ENCODE measurements at regions not wholly inside any gene's neighbourhood (a gene's known extent, or its start where the extent isn't known, plus 50 kb on each side); places are given as distances from the start of the nearest gene placed in this dataset.
"Not testable (repeated sequence)": the region's sequence is repeated elsewhere in the genome, so short reads cannot be mapped to it uniquely, and the experiment has no call there.

DNA sequence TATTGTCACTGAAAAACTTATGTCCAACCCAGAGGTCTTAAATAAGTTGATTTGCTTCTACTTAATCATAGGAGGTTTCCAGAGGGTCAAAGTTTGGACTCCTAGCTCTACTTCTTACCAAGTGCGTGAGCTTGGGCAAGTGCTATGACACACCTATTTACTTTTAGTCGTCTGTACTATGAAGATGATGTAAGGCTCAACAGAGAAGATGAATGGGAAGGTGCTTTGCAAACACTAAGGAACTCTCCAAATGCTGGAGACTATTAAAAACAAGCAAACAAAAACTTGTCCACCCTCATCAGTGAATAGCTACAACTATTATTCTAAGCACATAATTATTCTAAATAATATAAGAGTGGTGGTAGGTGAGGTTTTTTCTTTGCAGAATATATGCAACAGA, 232.3 kb upstream of the USP24 start:
- no peak for DNase-seq (ENCODE audit: low read depth)

DNA sequence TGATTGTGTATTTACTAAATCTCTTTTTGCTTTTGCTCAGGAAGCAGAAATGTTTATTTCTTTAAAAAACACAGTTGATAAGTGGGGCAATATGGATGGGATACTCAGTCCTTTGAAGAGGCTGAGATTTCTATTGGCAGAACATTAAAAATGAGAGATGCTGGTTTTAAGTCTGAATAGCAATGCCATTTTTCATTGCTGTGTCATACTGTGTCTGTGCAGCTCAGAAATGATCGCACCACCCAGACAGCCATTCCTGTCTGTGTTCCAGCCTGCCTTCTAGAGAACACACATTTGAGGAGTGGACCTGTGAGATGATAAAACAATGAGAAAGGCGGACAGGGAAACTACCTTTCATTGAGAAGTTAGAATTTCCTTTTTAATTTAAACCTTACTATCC, 231.2 kb upstream of the USP24 start:
- peak; percentile 18 for DNase-seq (ENCODE audit: low read depth)

DNA sequence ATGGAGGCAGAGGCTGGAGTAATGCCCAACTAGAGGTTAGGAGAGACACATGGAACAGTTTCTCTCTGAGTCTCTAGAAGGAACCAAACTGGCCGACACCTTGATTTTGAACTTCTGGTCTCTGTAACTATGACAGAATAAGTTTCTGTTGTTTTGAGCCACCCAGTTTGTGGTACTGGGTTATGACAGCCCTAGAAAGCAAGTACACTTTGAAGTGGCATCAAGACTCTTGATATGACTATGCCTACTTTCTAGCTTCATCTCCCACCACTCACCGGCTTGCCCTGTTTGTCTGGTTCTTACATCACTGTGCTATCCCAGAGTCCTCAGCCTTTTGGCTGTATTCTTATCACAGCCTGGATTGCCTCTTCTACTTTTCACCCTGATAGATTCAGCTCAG, 230.3 kb upstream of the USP24 start:
- no peak for DNase-seq (ENCODE audit: low read depth)

DNA sequence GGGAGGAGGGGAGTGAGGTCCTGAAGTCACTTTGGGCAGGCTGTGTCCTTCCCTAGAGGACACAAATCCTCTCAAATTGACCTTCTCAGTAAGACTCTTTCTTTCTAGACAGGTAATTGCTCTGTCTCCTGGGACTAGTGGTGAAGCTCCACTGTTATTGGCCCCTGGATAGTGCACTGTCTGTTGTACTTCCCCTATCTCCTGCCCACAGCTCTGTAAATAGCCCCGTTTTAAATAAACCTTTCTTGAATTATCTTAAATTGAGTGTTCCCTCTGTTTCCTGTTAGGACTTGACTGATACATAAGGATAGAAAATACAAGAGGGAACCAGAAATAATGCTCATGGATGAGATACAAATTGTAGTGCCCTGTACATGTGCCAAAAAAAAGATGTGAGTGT, 229.5 kb upstream of the USP24 start:
- no peak for DNase-seq (ENCODE audit: low read depth)

DNA sequence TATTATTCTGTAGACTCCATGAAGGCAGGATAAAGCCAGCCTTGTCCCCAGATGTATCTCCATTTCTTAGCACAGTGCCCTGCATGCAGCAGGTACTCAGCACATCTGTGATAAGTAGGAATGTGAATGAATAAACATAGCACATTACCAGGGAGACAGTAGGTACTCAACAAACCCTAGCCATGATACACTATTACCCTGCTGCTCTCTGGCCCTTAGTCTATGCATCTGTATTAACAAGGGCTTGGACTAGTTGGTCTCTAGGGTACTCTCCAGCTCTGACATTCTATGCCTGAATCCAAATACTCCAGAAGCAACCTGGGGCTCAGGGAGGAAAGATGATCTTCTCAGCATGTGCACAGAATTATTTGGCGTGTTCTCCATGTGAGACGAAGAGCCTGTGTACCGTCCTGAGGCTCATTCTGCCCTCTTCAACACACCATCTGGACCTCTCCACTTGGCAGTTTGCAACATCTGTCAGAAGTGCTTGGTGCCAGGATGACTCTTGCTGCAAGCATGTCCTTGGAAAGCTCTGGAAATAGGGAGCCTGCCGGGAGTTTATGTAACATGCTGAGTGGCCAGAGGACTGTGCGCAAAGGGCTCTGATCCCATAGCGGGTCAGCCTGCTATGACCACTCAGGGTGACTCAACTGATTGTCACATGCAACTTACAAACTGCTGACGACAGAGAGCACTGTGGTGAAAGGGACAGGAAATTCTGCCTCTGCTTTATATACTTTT, 228.2 kb upstream of the USP24 start:
- DNase-seq (ENCODE audit: low read depth) = peak; percentile 99

DNA sequence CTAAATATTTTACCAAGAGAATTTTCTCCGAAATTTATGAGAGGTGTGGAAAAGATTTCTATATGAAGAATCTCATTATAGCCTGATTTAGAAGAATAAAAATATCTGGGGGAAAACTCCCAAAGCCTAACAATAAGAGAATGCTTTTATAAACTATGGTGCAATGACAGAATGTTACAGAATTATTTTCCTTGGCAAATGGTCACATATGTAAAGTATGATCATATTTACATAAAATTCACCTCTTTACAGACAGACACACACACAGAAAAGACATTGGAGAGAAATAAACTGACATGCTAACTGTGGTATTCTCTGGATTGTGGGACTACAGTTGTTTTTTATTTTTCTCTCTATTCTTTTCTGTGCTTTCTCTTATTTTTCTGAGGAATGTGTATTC, 226.3 kb upstream of the USP24 start:
- DNase-seq (ENCODE audit: low read depth) = no peak

DNA sequence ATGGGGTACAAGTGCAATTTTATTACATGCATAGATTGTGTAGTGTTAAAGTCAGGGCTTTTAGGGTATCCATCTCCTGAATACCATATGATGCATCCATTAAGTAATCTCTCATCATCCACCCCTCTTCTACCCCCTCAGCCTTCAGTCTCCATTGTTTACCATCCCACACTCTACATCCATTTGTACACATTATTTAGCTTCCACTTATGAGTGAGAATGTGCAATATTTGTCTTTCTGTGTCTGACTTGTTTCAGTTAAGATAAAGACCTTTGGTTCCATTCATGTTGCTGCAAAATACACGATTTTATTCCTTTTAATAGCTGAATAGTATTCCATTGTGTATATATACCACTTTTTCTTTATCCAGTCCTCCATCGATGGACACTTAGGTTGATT, 222.5 kb upstream of the USP24 start:
- no peak for DNase-seq (ENCODE audit: low read depth)

DNA sequence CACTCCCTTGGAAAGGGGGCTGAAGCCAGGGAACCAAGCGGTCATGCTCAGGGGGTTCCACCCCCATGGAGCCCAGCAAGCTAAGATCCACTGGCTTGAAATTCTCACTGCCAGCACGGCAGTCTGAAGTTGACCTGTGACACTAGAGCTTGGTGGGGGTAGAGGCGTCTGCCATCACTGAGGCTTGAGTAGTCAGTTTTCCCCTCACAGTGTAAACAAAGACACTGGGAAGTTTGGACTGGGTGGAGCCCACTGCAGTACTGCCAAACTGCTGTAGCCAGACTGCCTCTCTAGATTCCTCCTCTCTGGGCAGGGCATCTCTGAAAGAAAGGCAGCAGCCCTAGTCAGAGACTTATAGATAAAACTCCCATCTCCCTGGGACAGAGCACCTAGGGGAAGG, 215.6 kb upstream of the USP24 start:
- DNase-seq (ENCODE audit: low read depth) = not testable (repeated sequence)

DNA sequence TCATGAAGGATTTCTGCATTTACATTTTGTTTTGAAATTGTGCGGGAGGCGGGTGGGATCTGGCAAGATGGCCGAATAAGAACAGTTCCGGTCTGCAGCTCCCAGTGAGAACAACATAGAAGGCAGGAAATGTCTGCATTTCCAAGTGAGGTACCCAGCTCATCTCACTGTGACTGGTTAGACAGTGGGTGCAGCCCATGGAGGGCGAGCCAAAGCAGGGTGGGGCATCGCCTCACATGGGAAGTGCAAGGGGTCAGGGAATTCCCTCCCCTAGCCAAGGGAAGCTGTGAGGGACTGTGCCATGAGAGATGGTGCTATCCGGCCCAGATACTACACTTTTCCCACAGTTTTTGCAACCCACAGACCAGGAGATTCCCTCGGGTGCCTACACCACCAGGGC, 215.0 kb upstream of the USP24 start:
- DNase-seq (ENCODE audit: low read depth) = not testable (repeated sequence)

DNA sequence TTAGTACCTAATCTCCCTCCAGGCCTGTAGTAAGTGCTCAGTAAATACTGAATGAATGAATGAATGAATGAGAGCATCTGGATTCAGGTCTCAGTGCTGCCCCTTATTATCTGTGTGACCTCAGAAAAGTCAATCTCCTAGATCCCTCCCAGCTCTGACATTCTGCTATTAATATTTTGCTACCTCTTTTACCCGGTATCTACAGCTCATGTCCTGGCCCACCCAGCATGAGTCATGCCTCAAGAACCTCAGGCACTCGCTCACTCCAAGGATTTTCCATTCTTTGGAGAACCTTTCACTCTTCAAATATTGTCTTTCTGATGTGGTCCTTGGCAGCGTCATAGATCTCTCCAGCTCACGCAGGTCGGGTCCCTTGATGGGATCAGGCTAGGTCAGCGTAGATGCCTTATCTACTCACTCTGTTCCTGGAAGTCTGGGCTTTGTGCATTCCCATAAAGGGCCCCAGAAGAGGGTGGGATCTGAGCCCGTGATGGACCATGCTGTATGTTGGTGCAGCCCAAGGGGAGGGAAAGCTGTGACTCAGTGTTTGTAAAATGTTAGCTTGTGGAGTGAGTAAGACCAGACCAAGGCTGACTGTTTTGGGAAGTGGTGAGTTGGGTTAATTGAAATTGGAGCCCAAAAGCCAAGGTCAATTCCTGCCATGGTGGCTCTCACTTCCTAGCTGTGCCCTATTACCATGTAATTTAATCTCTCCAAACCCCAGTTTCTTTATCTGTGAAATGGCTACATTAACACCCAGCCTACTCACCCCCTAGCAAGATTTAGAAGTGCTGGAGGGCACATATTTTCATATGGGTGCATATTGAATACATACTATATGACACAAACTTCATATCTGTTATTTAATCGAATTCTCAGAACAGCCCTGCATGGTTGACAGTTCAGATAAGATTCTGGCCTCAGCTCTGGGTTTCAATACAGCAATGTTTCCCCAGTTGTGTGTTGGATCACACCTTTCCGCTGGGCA, 214.1 kb upstream of the USP24 start:
- peak; percentile 93 for DNase-seq (ENCODE audit: low read depth)

DNA sequence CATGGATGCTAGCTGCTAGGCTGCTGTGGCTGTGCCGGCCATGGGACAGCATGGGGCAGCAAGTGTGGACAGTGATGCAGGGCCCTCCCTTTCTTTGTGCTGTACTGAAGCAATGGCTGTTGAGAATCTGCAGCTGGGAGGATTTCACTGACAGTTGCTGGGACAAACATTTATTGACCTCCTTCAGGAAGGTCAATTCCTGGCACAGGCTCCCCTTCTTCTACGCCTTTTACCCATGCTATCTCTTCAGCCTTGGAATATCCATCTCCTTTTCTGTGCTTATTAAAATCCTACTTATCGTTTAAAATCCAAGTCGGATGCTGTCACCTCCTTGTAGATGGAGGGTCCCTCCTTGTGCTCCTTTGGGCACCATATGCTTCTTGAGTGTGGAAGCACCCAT, 213.1 kb upstream of the USP24 start:
- DNase-seq (ENCODE audit: low read depth) = no peak

DNA sequence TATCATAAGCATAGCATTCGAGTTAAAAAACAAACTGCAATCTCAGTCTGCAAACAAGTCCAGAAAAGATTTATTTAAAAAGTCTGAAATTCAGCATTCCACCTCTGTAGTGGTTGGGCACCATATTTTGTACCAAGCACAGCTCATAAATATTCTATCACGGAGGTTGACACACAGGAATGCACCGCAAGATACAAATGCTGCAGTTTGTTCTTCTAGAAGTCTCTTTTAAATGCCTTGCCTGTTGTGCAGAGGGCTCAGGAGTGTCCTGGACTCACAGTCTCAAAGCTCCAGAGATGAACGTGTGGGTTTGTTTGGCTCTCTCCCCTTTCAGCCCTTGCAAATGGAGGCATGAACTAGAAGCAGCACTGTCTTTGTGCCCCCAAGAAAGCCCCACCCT, 212.4 kb upstream of the USP24 start:
- DNase-seq (ENCODE audit: low read depth) = no peak

DNA sequence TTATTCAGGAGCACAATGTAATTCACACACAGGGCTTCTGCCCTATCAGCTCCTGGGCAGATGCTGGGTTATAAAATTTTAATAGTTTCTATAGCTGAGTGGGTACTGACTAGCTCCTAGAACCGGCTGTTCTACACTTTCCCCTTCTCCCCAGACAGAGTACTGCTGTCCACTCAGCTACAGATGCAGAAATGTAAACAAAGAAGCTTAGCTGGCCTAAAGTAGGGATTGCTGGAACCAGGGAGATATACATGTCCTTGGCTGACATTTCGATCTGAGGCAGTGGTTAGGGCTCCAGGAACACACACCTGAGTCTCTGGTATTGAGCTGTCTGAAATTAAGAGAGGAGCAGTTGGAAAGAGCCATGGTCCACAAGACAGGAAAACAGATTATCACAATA, 211.5 kb upstream of the USP24 start:
- DNase-seq (ENCODE audit: low read depth) = no peak

DNA sequence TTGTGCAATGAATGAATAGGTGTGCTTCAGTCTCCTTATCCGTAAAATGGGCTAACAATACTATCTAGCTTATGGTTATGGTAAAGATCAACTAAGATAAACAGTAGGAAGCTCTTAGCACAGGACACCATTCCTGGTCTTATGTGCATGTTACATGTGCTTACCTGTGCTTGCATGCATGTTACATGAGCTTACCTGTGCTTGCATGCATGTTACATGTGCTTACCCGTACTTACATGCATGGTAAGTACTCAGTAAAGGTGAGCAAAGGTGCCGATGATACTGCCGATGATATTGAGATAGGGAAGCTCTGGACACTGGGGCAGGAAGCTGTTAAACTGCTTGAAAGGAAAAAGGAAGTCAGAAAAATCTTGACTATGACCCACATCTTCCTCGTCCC, 211.0 kb upstream of the USP24 start:
- DNase-seq (ENCODE audit: low read depth) = no peak

DNA sequence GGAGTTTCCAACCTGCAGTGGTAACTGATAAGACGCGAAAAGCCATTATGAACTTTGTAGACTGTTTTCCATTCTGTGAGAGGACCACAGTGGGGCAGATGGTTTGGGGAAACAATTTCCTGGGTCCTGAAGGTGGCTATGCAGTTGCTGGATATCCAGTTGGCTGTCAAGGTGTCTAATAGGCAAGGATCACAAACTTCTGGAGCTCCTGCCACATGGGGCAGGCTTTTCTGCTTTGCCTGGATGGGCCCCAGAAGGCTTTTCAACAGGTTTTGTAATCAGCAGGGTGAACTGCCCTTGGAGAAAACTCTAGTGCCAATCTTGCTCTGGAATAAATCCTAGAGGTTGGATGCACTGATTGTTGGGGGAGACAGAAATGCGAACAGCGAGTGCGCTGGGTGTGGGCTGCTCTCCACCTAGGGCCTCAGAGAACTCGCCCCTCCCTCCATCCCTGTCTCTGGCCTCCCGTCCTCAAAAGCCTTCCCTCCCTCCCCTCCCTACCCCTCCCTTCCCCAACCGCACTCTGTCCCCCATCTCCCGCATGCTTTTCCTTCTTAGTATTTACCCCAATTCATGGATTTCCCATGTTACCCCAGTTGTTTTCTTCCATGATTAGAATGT, 210.3 kb upstream of the USP24 start:
- no peak for DNase-seq (ENCODE audit: low read depth)

DNA sequence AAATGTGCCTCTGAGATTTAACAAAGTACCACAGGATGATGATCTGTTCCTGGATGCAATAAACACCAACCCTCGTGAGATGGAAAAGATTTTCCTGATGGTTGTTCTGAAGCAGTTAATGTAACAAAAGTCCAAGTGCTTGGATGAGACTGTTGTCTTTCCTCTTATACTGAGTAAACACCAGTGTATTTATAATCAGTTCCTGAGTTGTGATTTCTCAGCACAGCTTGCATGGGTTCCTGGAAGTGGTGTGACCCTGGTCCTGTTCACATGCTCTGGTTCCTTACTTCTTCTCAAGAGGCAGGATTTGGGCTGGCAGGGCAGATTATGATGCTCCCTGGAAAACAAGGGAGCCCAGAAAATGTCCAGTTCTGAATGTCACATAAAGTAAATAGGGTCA, 208.2 kb upstream of the USP24 start:
- DNase-seq (ENCODE audit: low read depth) = no peak

DNA sequence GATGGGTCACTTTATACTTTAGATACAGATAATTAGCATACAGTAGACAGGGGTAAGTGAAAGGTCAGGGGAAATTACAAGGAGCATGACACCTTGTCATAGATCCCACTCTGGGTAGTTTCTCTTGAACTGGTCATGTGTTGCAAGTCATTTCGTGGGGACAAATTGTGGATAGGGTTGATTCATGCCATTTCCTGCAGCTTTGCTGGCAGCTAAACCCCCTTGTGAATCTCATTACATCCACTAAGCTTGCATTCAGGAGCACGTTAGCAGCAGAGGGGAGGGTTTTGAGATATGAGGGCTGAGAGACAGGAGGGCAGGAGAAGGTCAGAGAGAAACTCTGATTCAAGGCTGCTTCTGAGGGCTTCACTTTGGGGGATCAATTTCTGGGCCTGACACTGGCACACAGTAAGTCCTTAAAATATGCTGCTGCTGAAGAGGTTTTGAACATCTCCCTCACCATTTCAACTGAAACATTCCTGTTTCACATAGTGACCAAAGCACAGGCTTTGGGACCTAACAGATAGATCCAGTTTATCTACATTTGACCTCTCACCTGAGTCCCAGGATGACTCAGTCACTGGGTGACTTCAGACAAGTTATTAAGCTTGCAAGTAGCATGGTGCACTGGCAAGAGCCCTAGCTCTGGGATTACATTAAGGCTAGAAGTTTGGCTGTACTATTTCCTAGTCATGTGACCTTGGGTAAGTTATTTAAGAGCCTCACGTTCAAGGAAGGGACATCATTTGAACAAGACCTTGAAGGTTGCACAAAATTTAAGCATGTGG, 206.0 kb upstream of the USP24 start:
- peak; percentile 29 for DNase-seq (ENCODE audit: low read depth)

DNA sequence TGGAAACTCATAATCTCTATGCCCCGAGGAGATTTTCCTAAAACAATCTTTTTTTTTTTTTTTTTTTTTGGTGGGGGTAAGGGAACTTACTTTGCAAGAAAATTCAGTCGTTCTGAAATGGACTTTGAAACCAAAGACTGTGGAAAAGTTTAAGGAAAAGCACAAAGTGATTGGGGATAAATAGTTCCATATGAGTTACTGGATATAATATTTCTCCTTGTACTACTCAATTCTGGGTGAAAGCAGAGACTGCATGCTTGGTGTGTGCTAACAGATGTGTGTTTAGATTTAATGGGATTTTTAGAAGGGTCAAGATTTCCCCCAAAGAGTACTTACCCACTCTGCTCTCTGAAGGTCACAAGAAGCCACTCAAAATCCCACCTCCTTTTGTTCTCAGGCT, 204.9 kb upstream of the USP24 start:
- DNase-seq (ENCODE audit: low read depth) = no peak

DNA sequence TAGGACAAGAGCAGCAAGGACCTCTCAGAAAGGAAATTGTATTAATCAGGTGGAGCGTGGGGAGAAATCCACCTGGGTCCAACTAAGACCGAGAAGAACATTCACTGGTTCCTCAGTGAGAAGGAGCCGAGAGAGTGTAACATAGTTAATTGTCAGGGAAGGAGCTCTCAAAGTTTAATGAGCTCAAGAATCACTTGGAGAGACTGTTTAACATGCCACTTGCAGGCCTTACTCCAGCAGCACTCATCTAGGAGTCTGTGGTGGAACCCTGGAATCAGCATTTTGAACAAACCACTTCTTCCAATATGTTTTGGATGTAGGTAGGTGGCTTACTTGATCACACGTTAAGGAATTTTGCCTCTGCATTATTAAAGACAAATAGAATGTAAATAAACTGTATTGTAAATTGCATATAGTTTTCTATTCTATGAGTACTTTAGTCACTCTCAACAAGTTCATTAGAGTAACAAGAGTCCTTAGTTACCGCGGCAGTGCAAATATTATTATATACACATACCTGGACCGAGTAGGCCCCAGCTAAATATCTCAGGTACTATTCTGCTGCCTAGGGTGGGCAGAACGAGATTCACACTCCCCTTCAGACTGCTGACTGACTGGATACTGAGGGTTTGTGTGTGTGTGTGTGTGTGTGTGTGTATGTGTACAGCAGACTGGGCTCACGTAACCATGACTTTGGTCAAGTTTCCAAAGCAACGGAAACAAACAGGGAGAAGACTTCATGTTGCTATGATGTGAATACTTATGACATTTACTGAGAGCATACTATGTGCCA, 203.2 kb upstream of the USP24 start:
- DNase-seq (ENCODE audit: low read depth) = no peak

DNA sequence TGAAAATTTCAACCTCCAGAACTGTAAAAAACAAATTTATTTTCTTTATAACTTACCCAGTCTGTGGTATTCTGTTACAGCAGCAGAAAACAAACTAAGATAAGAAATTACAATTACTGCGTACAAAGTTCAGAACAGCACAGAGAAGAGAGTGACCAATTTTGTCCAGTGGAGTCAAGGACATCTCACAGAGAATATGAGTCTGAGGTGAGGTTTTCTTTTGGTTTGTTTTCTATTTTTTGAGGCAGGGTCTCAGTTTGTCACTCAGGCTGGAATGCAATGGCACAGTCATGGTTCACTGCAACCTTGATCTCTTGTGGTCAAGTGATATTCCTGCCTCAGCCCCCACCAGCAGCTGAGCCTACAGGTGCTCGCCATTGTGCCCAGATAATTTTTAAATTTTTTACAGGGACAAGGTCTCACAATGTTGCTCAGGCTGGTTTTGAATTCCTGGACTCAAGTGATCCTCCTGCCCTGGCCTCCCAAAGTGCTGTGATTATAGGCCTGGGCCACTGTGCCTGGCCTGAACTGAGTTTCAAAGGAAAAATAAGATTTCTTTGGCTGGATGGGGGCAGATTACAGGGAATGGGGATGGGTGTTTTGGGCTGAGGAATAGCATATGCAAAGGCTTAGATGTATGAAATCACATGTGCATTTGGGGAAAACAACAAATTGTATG, 201.1 kb upstream of the USP24 start:
- no peak for DNase-seq (ENCODE audit: low read depth)

DNA sequence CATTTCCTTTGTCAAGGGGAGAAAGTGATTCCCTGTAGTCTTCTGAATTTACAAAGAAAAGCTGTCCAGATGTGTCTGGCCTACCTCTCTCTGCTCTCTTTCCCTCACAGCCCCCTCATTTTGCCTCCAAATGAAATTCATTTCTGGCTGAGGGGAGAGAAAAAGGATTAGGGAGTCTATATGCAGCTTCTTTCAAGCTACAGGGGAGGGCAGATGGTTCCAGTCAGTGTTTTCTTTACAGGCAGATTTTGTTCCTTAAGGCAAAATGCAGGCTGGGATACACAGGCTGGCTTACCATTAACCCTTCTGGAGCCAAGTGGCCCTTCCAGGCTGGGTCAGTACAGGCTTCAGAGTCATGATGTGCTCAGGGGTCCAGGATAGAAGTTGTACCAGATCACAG, 198.1 kb upstream of the USP24 start:
- no peak for DNase-seq (ENCODE audit: low read depth)
